Rectal smooth muscle tissue (tissue), 1 donor: ENCODE measurements at regions not wholly inside any gene's neighbourhood (a gene's known extent, or its start where the extent isn't known, plus 50 kb on each side); places are given as distances from the start of the nearest gene placed in this dataset.

Source experiments
- H3K27ac ChIP-seq: one replicate; pipeline ENCODE4 v1.7.0; 2013; ENCODE audit warnings: low read depth, low read length, inconsistent platforms
- H3K27me3 ChIP-seq: one replicate; pipeline ENCODE4 v1.7.0; 2013; ENCODE audit warnings: low read length; ENCODE audit not compliant: control insufficient read depth, insufficient read depth
- H3K36me3 ChIP-seq: one replicate; pipeline ENCODE4 v1.7.0; 2013; ENCODE audit warnings: low read length; ENCODE audit not compliant: control insufficient read depth, insufficient read depth
- H3K4me1 ChIP-seq: one replicate; pipeline ENCODE4 v1.7.0; 2013; ENCODE audit warnings: low read length; ENCODE audit not compliant: control insufficient read depth, insufficient read depth
- H3K4me3 ChIP-seq: one replicate; pipeline ENCODE4 v1.7.0; 2013; ENCODE audit warnings: low read length
- H3K9ac ChIP-seq: one replicate; pipeline ENCODE4 v1.7.0; 2013; ENCODE audit warnings: low read length

DNA sequence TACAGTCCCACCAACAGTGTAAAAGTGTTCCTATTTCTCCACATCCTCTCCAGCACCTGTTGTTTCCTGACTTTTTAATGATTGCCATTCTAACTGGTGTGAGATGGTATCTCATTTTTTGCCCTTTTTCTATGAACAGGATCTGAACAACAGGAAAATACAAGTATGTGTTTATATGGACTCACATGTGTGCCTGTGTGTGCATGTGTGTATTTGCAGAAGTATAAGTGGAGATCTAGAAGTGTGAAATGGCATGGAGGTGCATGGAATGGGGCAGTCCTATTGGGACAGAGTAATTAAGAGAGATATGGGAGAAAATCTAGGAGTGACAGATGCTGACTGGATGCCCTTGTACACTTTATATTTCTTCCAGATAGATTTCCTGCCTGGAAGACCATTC is 111.6 kb upstream of the PCGF5 start:
- Histone ChIP-seq H3K27ac (no peak overlapping the region), H3K9ac (no peak overlapping the region), H3K4me1 (no peaks in the 10 kb centered on the region), H3K27me3 (no peaks in the 10 kb centered on the region), H3K36me3 (no peaks in the 10 kb centered on the region), H3K4me3 (no peak overlapping the region)

DNA sequence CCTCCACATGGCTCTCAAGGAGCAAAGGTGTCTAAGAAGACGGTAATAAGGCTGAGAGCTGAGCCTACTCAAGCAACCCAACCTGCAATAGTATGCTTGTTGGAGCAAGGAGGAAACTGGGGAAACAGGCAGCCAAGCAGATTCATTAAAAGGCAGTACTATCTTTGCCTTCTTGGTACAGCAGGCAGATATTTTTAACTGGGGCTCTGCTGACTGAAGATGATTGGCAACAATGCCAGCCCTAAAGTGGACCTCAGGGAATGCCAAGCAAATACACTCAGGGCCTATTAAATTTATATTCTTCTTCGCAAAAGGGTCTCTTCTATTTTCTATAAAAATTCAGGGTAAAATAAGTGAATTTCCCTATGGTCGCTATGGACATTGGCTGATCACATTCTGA is 109.4 kb upstream of the PCGF5 start:
- H3K4me3 ChIP-seq, result no peak overlapping the region
- H3K4me1 ChIP-seq, result no peaks in the 10 kb centered on the region
- no peak overlapping the region for H3K9ac ChIP-seq
- H3K27me3 ChIP-seq, result no peaks in the 10 kb centered on the region
- no peaks in the 10 kb centered on the region for H3K36me3 ChIP-seq
- no peak overlapping the region for H3K27ac ChIP-seq

DNA sequence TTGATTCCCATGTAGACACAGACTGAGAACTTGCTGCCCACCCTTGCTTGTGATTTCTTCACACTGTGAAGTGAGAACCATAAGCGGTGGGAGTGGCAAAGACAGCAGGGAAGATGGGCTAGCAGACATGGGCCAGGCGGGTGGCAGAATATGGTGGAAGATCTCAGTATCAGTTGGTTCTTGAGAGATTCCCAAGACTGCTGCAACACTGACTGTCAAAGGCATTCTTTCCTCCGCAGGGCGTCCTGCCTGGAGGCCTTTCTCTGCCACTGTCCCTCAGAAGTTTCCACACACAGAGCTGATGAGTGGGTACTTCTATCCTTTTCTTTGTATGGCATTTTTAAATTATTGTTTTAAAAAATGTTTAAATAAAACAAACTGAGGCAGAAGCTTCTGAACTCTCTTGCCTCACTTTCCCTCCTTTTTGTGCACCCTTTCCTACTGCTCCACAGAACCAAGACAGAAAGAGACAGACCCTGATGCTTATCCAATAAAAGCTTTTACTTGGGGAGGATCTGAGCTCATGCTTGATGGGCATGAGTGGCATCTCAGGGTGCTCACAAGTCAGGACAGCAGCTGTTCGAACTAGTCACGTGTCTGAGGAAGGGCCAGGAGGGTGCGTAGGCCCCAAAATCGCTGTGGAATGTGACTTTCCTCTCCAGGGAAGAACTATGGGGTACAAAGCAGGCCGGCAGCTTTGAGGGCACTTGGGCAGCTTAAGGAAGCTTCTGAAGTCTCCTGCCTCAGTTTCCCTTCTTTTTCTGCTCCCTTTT is 104.7 kb upstream of the PCGF5 start:
- Histone ChIP-seq H3K9ac (no peak overlapping the region), H3K27me3 (no peaks in the 10 kb centered on the region), H3K4me1 (no peaks in the 10 kb centered on the region), H3K27ac (no peak overlapping the region), H3K4me3 (no peak overlapping the region), H3K36me3 (no peaks in the 10 kb centered on the region)

GRCh38 chr10:91117505-91117904 is 103.0 kb upstream of the PCGF5 start:
- Histone ChIP-seq H3K4me3 (no peak overlapping the region), H3K27me3 (no peaks in the 10 kb centered on the region), H3K27ac (no peak overlapping the region)

GRCh38 chr10:91120348-91120747 is 100.1 kb upstream of the PCGF5 start:
- Histone ChIP-seq H3K27me3 (no peaks in the 10 kb centered on the region), H3K4me1 (no peaks in the 10 kb centered on the region), H3K36me3 (no peaks in the 10 kb centered on the region), H3K4me3 (no peak overlapping the region), H3K27ac (no peak overlapping the region), H3K9ac (no peak overlapping the region)

More at GRCh38 chr10:91117505-91117904, 103.0 kb upstream of the PCGF5 start:
- no peaks in the 10 kb centered on the region for H3K36me3 ChIP-seq
- H3K9ac ChIP-seq, result no peak overlapping the region
- H3K4me1 ChIP-seq, result no peaks in the 10 kb centered on the region

- Histone ChIP-seq H3K27me3 (no peaks in the 10 kb centered on the region), H3K4me3 (no peak overlapping the region), H3K4me1 (no peaks in the 10 kb centered on the region), H3K9ac (no peak overlapping the region), H3K27ac (no peak overlapping the region), H3K36me3 (no peaks in the 10 kb centered on the region)
Measured at GRCh38 chr10:91123261-91123660, 97.2 kb upstream of the PCGF5 start.

DNA sequence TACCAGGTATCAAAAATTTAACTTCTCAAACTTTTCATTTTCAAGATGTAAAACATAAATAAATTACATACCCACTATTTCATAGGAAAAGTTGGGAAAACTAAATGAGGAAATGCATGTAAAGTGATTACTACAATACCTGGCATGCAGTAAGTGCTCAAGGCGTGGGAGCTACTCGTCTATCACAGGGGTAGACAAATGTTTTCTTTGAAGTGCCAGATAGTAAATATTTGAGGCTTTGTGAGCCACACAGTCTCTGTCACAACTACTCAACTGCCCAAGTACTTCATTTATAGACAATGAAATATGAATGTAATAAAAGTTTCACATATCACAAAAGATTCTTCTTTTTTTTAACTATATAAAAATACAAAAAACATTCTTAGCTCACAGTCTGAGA is 96.4 kb upstream of the PCGF5 start:
- Histone ChIP-seq H3K9ac (no peak overlapping the region), H3K4me3 (no peak overlapping the region), H3K4me1 (no peaks in the 10 kb centered on the region), H3K36me3 (no peaks in the 10 kb centered on the region), H3K27me3 (no peaks in the 10 kb centered on the region), H3K27ac (no peak overlapping the region)

DNA sequence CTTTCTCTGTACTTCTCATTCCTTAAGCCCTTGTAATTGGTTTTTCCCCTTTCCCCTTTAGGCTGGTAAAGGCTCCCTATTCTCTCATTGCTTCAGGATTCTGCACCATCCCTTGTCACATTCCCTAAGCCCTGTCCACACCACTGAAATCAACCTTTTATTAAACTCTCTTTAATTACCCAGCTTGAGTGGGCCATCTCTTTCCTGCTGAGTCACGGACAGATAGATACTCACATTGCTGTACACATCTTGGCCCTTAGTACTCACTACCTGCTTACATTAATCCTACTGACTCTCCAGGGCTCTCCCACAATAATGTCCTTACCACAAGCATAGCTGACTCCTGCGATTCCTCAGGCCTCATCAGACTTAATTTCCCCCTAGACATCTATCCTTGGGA is 94.0 kb upstream of the PCGF5 start:
- Histone ChIP-seq H3K9ac (no peak overlapping the region), H3K4me3 (no peak overlapping the region), H3K4me1 (no peaks in the 10 kb centered on the region), H3K27ac (no peak overlapping the region), H3K27me3 (no peaks in the 10 kb centered on the region), H3K36me3 (no peaks in the 10 kb centered on the region)

GRCh38 chr10:91127341-91128082 is 93.0 kb upstream of the PCGF5 start:
- Histone ChIP-seq H3K36me3 (no peaks in the 10 kb centered on the region), H3K4me3 (no peak overlapping the region), H3K4me1 (no peaks in the 10 kb centered on the region), H3K27me3 (no peaks in the 10 kb centered on the region), H3K9ac (no peak overlapping the region), H3K27ac (no peak overlapping the region)

GRCh38 chr10:91135113-91135512 is 85.3 kb upstream of the PCGF5 start:
- no peak overlapping the region for H3K9ac ChIP-seq
- no peaks in the 10 kb centered on the region for H3K27me3 ChIP-seq
- no peaks in the 10 kb centered on the region for H3K36me3 ChIP-seq
- no peaks in the 10 kb centered on the region for H3K4me1 ChIP-seq
- no peak overlapping the region for H3K27ac ChIP-seq
- no peak overlapping the region for H3K4me3 ChIP-seq

- Histone ChIP-seq H3K4me1 (no peaks in the 10 kb centered on the region), H3K27ac (no peak overlapping the region), H3K36me3 (no peaks in the 10 kb centered on the region), H3K9ac (no peak overlapping the region), H3K27me3 (no peaks in the 10 kb centered on the region), H3K4me3 (no peak overlapping the region)
Measured at GRCh38 chr10:91137011-91137643, 83.3 kb upstream of the PCGF5 start.

DNA sequence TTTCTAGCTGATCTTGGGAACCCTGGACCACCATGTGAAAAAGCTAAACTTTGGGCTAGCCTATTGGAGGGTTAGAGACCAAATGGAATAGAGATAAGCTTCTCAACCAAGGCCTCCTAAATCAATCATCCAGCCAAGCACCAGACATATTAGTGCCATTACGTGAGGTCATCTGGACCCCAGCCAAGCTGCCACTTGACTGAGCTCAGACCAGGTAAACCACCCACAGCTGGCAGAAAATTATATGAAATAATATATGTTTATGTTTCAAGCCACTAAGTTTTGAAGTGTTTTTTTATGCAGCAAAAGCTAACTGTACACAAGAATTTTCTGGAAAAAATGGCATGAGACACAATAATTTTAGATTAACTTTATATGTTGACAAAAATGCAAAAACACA is 82.6 kb upstream of the PCGF5 start:
- Histone ChIP-seq H3K27ac (no peak overlapping the region), H3K36me3 (no peaks in the 10 kb centered on the region), H3K4me1 (no peaks in the 10 kb centered on the region), H3K4me3 (no peak overlapping the region), H3K9ac (no peak overlapping the region), H3K27me3 (no peaks in the 10 kb centered on the region)
